ENCODE measurements at regions not wholly inside any gene's neighbourhood (a gene's known extent, or its start where the extent isn't known, plus 50 kb on each side); places are given as distances from the start of the nearest gene placed in this dataset.

GRCh38 chr1:104125970-104126369 is 376.3 kb downstream of the AMY1C start:
- no peak for TF ChIP-seq POLR2AphosphoS5 (IDR thresholded peaks at IDR 0.05)
- TF ChIP-seq CTCF (IDR thresholded peaks at IDR 0.05 in 8 of 11, conservative IDR thresholded peaks at IDR 0.05 in 3 of 11) = no peak
- no peak for TF ChIP-seq POLR2A (IDR thresholded peaks at IDR 0.05)
